ENCODE measurements at regions not wholly inside any gene's neighbourhood (a gene's known extent, or its start where the extent isn't known, plus 50 kb on each side); places are given as distances from the start of the nearest gene placed in this dataset.
A peak's percentile ranks its signal among the peaks of the same experiment; 100 is the strongest.
"Not testable (repeated sequence)": the region's sequence is repeated elsewhere in the genome, so short reads cannot be mapped to it uniquely, and the experiment has no call there.

DNA sequence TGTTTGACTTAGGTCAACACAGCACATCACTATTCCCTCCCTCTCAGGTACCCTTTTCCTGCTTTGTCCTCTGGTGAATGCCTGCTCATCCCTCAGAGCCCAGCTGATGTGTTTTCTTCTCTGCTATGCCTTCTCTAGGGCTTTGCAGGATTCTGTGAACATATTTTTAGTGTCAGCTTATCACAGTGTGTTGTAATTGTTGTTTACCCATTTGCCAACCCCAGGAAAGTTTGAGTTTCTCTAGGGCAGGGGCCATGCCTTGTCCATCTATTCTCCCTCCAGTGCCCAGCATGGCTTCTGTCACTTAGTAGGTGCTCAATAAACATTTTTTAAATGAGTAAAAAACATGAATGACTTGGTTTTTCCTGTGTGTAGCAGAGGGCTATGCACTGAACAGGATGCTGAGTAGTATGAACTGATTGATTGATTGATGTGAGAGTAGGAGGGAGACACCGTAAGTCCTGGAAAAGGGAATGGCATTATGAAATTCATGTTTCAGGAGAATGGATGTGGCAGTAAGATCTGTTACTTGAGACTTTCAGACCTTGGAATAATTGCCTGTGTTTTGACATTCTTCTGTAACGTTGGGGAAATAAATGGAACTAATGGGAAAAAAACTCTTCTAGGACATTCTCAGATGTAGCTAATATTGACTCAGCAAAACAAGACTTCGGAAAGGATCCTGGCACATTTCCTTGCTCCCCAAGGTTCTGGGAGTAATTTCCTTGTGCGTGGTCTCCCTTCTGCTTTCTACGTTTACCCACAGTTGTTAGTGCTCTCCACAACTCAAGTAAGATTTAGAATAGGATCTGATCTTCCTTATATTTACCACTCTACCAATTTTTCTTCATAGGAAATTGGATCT is 267.3 kb upstream of the TBL1XR1 start:
- DNase-seq (ENCODE audit: extremely low read depth in 1 of 11, low read depth in 9 of 11, low spot score in 4 of 11): no peak

DNA sequence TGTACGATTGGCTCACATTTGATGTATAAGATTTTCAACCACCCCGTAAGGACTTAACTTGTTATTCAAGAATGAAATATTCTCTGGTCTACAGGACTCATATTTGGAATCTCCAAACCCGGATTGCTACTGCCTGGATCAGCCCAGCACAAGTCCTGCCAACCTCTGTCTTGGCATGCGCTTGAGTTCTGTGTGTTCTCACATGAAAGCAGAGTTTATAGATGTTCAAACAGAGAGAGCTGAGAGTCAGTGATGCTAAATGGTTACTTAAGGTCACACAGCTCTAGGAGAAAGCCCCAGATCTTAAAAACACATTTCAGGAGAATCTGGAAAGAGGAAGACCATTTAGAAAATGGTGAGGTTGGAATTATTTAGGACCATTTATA is 268.0 kb upstream of the TBL1XR1 start:
- no peak for DNase-seq (ENCODE audit: extremely low read depth in 1 of 11, low read depth in 9 of 11, low spot score in 4 of 11)

DNA sequence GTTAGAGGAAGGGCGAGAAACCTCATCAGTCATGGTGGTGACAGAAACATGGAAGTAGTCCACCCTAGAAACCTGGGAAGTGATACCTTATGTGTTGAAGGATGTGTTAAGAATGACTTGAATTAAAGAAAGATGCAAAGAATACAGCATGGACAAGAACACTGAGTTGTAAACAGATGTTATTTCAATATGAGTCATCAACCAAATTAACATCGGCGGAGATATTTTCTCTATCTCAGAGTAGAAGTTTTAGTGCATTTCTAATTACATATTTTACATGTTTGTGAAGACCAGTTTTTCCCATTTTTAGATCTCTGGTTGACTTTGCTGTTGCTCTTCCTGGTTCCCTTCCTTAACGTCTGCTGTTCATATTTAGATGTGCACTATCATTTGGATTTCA is 268.8 kb upstream of the TBL1XR1 start:
- DNase-seq (ENCODE audit: extremely low read depth in 1 of 11, low read depth in 9 of 11, low spot score in 4 of 11): no peak

DNA sequence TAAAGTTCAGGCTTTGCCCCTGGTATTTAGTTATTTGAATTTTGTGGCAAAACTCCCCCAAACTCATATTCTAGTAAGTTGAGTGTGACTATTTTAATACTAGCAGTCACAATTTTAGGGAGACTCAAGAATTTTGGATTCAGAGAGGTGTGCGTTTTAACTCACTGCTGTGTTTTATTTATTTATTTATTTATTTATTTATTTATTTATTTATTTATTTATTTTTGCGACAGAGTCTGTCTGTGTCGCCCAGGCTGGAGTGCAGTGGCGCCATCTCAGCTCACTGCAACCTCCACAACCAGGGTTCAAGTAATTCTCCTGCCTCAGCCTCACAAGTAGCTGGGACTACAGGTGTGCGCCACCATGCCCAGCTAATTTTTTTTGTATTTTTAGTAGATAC is 269.3 kb upstream of the TBL1XR1 start:
- not testable (repeated sequence) for DNase-seq (ENCODE audit: extremely low read depth in 1 of 11, low read depth in 9 of 11, low spot score in 4 of 11)

DNA sequence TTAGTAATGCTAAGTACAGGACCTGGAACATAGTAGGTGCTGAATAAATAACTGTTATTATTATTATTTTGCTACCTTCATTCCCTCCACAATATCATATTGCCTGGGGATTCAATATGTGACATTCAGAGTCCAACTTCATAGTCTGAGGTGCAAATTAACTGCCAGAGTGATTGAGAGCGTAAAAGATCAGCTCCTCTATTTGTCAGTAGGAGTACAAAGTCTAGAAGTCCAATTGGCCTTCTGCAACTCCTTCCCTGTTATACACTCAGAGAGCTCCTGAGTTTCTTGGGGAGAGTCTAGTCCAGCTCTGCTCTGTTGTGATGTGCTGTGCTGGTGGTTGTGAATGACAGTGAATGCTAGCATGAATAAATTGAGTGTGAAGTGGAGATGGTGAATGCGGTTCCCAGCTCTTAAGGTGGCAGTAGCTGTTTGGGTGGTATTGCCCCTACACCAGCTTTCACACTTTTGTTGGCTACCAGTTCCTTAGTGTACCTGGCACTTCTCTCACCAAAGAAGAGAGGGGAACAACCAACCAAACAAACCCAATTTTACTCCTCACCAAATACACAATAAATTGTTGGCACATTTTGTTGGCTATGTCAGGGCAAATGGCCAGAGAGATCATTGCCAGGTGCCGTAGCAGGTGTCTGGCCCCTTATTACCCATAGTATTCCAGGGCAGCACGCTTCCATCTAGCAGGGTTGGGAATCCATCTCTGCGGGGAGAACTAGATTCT is 270.1 kb upstream of the TBL1XR1 start:
- DNase-seq (ENCODE audit: extremely low read depth in 1 of 11, low read depth in 9 of 11, low spot score in 4 of 11): no peak

DNA sequence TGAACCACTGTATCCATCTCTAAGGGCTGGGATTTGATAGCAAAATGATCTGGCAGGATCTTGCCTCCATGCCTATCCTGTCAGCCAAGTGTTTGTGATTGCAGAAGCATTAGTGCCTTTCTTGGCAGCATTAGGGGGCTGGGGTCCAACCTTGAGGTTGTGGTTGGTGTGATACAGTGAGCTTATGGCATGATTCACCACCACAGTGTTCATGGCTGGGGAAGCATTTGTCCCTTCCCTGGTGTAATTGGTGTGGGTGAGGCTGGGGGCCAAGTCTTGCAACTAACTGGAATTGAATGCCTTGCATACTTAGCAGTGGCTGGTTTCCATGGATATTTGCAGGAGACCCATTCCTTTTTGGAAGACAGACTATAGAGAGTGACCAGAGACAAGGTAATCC is 271.0 kb upstream of the TBL1XR1 start:
- no peak for DNase-seq (ENCODE audit: extremely low read depth in 1 of 11, low read depth in 9 of 11, low spot score in 4 of 11)

DNA sequence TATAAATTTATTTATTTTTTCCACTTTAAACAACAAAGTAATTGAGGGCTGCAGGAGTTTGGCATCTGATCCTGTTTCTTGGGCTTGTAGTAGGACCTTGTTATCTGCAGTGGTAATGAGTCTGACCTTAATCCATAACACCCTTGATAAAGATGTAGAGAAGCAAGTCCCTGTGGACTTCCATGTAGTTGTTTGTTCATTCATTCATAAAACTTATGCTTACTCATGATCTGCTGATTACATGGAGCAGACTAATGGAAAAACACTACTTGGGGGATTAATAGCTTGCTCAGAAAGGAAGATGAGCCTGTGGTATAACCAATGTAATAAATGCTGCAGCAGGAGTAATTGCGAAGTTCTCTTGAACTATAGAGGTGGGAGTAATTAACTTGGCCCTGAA is 271.5 kb upstream of the TBL1XR1 start:
- DNase-seq (ENCODE audit: extremely low read depth in 1 of 11, low read depth in 9 of 11, low spot score in 4 of 11): no peak

DNA sequence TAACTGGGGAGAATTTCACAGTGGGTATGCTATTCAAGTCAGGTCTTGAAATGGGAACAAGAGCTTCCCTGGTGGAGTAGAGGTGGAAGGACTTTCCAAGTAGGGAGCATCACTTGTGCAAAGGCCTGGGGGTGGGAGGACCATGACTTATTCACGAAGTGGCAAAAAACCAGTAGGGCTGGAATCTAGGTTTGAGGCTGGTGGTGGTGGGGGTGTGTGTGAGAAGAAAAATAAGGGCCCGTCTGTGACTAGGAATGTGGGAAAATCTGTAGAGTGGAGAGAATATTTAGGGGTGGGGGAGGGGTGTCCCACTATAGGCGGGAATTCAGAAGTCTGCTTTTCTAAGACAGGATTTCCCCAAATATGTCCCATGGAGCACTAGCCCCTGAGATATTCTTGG is 271.9 kb upstream of the TBL1XR1 start:
- no peak for DNase-seq (ENCODE audit: extremely low read depth in 1 of 11, low read depth in 9 of 11, low spot score in 4 of 11)

DNA sequence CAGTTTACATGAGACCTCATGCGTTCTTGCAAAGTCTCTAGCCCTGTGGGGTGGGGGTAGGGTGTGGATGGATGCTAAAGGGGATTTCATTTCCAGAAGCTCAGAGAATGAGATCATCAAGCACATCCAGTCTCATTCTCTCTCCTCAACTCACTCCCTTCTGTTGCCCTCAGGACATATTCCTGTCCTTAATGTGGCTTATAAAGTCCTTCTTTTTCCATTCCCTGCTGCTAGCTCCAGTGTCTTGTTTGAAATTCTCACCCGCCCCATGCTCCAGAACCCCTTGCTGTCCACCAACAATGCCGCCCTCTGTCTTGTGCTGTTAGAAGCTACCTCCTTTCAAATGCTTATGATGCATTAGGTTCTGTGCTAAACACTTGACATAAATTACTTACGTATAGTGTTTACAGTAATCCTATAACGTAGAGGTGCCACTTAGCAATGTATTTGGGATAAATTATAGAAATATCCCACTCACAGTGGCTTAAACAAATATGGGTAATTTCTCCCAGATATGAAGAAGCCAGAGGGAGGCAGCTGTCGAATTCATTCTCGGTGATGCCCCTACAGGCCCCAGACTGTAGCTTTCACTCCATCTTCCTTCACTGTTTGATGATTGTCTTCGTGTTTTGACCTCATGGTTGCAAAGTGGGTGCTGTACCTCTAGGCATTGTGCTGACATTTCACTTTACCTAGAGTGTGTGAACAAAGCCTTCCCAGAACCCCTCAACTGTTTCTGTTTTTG is 273.1 kb upstream of the TBL1XR1 start:
- no peak for DNase-seq (ENCODE audit: extremely low read depth in 1 of 11, low read depth in 9 of 11, low spot score in 4 of 11)

DNA sequence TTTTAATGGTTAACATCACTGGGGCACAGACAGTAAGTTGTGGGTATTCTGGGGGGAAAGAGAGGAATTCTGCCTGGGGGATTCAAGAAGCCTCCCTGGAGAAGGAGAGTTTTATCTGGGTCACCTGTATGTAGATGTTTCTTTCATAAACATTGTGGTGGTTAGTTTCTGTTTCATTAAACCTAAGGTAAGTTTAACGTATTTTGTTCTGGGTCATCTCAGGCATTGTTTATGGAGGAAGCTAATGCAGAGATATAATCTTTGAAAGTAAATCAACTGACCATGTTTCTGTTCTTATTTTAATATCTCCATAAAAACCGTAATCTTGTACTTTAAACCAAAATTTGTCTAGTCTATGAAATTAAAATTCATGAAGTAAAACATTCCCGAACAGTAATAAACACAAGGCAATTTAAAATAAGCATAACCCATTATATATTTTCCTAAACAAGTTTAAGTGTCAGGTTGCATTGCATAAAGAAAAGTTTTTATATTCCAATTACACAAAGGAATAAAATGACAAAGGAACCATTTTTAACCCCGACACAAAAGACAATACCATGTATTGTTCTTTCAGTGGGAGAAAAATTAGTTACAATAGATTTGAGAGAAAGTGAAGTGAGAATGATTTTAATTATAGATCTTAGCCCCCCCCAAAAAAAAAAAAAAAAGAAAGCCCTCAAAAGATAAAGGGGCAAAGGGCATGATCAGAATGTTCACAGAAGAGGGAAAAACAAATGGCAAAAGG is 274.6 kb upstream of the TBL1XR1 start:
- no peak for DNase-seq (ENCODE audit: extremely low read depth in 1 of 11, low read depth in 9 of 11, low spot score in 4 of 11)

DNA sequence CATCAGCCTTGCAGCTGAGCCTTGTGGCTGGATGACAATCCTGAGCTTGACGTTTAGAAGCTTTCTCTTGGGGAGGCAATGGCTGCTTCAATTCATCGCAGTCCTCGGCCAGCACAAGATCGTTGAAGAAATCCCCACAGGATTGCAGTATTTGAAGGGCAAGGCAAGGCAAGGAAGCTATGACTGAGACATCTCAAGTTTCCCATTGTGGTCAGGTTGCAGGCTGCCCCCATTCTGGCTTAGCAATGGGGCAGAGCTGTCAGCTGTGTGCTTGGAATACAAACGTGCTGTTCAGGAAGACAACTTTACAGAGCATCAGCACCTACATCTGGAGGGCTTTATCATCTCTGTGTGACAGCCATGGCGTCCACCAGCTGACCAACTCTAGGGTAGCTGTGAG is 275.9 kb upstream of the TBL1XR1 start:
- no peak for DNase-seq (ENCODE audit: extremely low read depth in 1 of 11, low read depth in 9 of 11, low spot score in 4 of 11)

DNA sequence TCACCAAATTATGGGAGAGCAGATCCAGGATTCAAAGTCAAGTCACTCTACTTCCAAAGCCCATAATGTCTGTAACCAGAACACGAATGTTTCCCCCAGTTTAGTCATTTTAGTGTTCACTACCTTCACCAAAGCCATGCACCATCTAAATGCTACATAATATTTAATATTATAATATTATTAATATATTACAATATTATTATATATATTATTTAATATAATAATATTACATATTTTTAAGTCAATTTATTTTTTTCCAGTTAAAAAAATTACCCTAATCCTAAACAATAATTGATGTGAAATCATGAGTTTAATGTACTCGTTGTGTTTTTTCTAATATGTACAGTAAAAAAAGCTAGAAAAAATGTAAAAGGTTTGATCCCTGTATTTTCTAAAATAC is 276.6 kb upstream of the TBL1XR1 start:
- DNase-seq (ENCODE audit: extremely low read depth in 1 of 11, low read depth in 9 of 11, low spot score in 4 of 11): no peak

DNA sequence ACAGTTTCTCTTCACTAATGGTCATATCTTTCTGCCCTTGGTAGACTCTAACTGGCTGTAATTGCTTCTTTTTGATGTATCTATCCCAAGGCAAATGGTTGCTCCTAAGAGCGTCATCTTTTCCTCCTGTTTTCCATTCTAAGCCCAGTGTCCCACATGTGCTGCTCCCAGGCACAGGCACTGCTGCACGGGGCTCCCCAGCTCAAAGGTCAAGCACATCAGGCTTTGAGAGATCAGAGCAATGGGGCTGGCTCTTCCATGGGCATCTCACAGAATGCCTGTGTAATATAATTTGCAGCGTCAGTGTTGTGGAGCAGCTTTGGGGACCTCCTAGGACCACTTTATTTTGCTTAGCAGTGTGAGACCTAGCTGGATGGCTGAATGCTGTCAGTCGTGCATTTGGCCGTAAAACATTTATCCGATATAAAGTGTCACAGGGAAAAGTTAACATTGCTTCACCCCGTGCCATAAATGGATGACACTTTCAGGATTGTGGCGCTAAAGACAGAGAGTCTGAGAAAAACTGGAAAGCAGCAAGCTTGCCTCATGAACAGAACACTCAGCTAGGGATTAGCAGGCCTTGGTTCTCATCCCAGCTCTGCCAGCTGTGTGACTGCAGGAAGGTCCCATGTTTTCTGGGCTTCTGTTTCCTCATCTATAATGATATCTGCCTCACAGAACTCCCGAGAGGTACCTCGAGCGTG is 277.5 kb upstream of the TBL1XR1 start:
- DNase-seq (ENCODE audit: extremely low read depth in 1 of 11, low read depth in 9 of 11, low spot score in 4 of 11): no peak

DNA sequence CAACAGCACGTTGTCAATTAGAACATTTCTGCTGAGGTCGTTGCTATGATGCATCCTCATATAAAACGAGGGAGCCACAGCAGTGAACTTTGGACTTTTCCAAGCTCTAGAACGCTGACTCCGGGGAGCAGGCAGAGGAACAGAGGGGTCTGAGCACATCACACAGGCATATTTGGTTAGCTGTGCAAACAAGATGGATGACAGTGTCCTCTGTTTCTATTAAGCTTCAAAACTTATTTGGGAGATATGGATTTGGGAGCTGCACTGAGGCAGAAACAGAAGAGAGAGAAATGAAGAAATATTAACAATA is 278.0 kb upstream of the TBL1XR1 start:
- no peak for DNase-seq (ENCODE audit: extremely low read depth in 1 of 11, low read depth in 9 of 11, low spot score in 4 of 11)

DNA sequence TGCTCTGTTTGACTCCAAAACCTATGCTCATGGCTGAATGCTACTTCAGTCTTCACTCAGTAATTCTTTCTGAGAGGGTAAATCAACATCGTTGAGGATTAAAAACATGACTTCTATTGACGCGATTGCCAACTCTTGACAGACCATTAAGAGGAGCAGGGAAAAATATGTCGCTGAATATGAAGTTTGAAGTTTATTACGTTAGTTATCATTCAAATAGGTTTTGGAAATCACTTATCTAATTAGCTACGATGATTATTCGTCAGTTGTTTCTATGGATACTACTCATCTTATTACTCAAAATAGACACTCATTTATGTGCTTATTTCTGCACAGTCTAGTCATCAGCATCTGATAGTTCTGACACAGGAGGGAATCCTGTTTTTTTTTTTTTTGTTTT is 279.2 kb upstream of the TBL1XR1 start:
- DNase-seq (ENCODE audit: extremely low read depth in 1 of 11, low read depth in 9 of 11, low spot score in 4 of 11): no peak

DNA sequence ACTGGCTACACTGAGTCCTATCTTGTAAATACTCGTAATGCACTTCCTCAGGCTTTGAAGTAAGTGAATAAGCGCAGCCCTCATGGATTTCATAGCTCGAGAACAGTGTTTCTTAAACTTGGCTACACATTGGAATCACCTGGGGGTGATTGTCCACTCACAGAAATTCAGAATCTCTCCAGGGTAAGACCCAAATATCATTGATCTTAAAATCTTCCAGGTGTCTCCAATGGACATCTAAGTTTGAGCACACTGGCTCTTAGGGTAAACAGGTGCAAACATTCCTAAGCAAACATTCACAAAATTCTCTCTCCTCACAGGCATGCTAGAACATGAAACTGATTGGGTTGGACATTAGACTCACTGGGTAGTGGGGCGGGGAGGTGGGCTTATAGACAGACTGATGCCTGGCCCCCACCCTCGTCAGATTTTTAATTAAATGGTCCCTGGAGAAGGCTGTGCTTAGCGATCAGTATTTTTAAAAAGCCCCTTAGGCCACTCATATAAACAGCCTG is 279.7 kb upstream of the TBL1XR1 start:
- no peak for DNase-seq (ENCODE audit: extremely low read depth in 1 of 11, low read depth in 9 of 11, low spot score in 4 of 11)

DNA sequence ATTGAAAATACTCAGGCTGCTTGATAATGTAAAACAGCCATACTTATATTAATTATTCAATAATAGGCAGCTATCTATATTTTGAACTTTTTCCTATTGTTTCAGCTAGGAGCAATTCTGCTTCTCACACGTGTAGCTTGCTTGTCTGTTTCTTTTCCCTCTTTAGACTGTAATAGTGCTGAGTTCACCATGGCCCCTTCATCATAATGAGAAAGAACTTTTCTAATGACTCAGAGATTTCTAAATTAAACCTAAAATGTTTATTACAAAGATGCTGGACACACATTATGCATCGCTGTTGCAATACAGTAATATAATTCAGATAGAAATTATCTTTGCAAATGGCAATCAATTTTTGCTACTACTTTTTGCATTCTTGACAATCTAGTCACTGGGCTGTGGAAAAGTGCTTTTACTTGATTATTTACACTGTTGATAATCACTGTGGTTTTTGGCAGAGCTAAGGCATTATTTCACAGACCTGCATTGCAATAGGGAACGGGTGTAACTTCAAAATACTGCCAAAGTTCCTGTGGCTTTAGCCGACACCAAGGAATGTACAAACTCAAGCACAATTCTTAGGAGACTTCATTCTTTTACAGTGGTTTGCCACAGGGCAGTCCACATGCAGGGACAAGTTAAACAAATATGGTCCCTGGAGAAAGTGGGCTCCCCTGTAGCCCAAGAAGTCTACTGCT is 281.0 kb upstream of the TBL1XR1 start:
- DNase-seq (ENCODE audit: extremely low read depth in 1 of 11, low read depth in 9 of 11, low spot score in 4 of 11): peak in 2 of 11 donors; percentile 52 to 54

DNA sequence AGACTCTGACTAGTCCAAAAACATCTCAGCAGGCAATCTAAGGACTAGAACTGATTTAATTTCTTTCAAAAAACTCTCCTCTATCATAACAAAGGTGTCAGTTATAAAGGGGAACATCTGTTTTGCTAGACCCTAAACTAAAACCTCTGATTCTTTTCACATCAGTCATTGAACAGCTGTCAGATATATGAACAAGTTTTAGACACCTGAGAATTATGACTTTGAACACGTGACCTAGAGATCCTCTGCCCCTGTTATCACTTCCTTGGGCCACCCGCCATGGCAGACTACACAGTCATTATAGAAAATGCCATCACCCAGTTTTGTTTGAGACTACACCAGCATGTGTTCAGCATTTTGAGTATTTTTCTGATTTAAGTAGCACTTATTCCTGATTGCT is 282.3 kb upstream of the TBL1XR1 start:
- DNase-seq (ENCODE audit: extremely low read depth in 1 of 11, low read depth in 9 of 11, low spot score in 4 of 11): no peak

Data from renal cortex interstitium (tissue), 11 donors.